ENCODE measurements at regions not wholly inside any gene's neighbourhood (a gene's known extent, or its start where the extent isn't known, plus 50 kb on each side); places are given as distances from the start of the nearest gene placed in this dataset.
"Not testable (repeated sequence)": the region's sequence is repeated elsewhere in the genome, so short reads cannot be mapped to it uniquely, and the experiment has no call there.

DNA sequence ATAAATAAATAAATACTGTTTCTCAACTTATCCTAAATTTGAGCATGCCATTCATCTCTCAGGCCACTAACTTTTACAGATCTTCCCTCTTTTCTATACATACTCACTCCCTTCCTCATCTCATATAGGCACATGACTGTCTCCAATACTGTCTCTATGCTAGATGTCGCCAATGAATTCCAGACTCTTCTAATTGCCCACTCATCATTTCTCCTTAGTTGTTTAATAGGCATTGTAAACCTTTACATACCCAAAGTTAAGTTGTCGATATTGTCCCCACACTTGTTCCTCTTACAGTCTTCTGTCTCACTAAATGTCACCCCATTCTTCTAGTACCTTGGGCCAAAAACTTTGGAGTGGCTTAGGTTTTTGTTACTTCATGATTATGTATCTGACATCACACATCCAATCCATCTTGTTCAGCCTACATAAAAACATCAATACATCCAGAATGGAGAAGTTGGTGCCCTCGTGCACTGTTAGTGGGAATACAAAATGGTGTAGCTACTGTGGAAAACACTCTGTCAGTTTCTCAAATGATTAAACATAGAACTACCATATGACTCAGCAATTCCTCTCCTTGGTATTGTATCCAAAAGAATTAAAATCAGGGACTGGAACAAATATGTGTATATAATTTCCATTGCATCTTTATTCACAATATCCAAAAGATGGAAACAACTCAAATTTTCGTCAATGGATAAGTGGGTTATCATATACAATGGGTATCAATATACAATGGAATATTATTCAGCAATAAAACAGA, 935.1 kb downstream of the SLC4A3 start:
- no peak for DNase-seq (ENCODE audit: low read depth)

DNA sequence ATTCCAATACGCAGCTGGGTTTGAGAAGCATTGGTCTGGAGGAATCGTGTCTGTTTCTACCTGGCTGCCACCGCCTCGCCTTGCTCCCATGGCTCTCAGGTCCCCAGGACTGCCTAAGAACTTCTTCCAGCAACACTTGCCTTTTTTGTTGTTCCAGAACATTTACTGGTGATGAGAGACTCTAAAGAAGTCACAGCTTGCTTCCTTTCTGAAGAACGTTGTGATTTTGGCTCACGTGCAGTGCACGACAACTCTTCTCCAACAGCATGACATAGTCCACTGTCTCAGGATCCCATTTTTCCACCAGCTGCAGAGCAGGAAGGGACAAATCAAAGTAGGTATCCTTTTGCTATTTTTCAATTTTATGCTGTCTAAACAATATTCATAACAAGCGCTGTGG, 940.9 kb downstream of the SLC4A3 start:
- no peak for DNase-seq (ENCODE audit: low read depth)

DNA sequence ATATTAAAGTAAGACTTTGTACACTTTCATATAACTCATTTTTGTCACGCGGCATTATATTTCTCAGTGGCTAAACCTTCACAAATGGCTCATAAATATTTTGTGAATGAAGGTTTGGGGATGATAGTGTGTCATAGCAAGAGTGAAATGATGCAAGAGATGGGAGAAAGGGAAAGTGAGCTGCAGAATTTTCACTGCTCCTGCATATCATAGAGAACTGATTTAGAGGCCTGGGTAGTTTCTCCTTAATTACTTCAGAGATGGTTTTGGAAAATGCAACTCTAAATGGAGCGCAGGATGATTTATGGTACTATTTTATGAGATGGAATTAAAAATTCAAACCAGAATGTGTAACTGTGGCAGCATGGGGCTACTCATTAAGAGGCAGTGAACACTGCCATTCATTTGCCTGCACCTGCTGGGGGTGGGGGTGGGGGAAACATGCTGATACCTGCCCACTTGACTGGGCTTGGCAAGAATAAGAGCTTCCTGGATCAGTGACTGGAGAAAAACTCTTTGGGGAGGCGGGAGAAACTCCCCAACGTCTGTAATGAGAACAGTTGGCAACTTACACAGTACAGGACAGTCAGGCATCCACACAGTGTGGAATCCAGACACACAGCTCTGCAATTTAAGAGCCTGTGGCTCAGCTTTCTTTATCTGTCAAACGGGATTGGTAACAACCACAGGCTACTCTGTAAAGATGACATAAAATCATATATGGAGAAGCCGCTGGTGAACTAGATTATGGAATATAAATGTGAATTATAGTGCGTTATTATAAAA, 941.9 kb downstream of the SLC4A3 start:
- no peak for DNase-seq (ENCODE audit: low read depth)

DNA sequence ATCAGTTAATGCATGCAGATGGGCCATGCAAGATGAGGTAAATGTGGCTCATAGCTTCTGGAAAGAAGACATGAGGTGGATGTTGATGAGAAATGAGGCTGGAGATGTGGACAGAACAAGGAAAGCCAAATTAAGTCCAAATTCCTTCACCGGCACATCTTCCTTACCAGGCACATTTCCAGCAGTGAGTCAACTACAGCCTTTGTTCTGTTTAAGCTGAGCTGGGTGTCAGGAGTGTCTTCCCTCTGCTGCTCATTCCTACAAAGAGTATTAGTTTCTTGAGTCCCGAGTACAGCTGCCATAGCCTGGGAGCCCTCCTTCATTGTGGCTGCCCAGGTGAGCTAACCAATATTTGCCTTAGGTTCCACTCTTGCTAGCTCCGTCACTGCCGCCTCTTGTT, 945.0 kb downstream of the SLC4A3 start:
- DNase-seq (ENCODE audit: low read depth), result no peak

DNA sequence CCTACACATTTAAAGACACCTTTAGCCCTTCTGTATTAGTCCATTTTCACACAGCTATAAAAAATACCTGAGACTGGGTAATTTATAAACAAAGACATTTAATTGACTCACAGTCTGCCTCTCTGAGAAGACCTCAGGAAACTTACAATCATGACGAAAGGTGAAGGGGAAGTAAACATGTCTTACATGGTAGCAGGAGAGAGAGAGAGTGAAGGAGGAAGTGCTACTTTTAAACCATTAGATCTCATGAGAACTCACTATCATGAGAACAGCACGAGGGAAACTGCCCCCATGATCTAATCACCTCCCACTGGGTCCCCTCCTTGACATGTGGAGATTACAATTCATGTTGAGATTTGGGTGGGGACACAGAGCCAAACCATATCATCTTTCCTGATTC, 946.6 kb downstream of the SLC4A3 start:
- DNase-seq (ENCODE audit: low read depth), result no peak

DNA sequence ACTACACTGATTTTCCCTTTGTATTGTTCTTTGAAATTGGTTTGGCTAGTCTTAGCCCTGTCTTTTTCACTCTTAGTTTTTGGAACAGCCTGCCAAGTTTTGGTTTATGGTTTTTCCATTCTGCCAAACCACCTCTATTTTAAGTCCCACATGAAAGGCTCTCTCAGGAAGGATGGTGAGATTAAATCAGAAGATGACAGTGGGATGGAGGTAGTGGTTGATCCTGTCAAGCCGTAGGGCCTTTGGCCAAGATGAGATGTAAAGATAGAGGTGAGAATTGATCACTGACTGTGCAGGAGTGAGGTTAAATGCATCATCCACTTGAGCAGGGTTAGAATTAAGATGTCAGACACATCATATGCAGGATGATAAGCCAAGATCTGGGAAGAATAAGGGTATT, 948.5 kb downstream of the SLC4A3 start:
- DNase-seq (ENCODE audit: low read depth), result no peak

DNA sequence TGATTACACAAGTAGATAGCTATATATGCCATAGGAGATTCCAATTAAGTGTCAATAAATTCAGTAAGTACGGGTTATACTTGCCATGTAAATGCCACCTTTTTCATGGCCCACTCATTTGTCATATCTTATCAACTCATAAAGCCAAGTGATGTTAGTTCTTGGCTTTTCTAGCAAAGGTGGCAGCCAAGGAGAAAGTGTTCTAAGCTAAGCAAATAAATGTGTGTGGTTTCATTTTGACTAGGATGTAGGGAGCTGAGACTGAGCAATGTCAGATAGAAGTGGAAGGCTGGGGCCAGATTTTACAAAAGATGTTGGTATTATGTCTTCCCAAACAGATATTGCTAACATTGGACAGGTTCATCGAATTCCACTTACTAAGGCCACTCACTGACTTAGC, 952.0 kb downstream of the SLC4A3 start:
- no peak for DNase-seq (ENCODE audit: low read depth)

DNA sequence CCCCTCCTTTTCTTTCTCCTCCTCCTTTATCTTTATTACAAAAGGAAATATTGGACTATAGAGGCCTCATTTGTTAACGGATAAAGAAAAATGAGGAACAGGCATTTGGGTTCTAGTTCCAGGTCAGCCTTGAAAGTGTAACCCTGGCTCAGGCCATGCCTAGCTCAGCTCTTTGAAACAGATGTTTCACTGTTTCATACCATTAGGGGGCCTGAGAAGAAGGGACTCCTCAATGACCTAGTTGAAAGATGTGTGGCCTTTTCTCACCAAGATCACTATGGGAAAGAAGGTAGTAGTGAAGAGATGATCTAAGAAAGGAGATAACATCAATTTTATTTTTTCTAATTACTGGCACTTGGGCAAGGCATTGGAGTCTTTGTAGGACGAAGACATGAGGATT, 952.7 kb downstream of the SLC4A3 start:
- no peak for DNase-seq (ENCODE audit: low read depth)

DNA sequence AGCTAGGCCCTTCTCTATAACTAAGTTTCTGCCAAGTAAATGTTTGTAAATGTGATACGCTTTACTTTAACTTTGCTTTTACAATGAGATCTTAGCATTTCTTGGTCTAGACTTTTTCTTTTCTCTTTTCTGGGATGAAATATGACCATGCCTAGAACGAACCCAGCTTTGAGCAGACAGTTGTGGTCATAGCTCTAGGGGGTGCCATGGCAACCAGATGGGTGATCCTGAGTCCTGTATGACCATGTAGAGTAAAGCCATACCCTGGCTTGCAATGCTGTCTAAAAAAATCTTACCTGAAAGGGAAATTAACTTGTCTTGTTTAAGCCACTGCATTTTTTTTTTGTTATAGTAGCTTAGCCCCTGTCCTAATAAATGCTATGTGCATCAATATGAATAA, 956.3 kb downstream of the SLC4A3 start:
- no peak for DNase-seq (ENCODE audit: low read depth)

DNA sequence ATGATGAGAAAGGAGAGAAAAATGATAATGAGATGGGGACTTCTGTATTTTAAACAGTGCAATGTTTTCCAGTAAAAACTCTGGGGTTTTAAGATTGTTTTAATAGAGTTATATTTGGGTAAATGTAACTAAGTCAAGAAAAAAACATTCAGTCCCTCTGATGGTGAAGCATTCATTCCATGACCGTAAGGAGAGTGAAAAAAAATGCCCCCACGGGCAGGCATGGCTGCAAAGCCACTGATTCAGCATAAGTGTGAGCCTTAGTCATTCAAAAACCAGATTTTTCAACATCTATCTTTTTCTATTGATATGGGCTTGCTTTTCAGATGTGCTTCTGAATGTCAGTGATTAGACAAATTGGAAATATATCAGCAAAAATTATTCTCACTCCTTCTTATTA, 957.8 kb downstream of the SLC4A3 start:
- no peak for DNase-seq (ENCODE audit: low read depth)

DNA sequence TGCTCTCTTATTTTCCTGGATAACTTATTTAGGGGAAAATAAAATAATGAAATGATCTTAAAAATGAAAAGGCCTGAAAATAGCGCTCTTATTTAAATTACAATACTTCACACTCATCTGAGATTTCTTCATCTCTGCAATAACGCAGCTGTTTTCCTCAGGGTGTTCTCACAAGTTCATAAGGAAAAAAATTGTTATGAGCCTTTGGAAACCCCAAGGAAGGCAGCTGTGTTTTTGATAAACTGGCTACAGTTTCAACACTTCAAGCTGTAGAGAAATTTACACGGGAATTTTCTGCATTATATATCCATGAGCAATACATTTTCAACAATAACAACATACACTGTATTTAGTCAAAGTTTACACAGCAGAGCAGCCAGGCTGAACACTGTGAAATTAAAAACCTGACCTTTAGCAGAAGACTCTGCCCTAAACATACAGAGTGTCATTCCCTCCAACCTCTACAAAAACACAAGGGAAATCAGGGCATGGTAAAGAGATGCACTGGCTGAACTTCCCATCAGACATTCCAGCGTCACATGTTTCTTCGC, 959.6 kb downstream of the SLC4A3 start:
- DNase-seq (ENCODE audit: low read depth), result no peak

DNA sequence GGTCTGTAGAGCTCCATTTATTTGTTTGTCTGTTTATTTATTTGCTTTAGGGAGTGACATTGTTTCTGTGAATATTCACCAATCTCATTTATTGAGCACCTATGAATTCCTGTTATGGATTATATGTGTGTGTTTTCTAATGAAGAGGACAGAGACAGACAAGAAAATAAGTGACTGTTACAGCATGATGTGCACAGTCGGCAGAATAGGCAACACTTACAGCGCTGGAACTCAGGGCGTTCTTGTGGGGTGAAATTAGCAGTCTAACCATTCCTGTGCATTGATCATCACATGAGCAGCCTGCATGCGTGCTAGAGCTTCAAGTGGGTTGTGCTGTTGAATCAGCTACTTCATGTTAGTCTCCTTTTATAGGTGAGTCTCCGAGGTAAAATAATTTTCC, 960.7 kb downstream of the SLC4A3 start:
- DNase-seq (ENCODE audit: low read depth), result no peak

DNA sequence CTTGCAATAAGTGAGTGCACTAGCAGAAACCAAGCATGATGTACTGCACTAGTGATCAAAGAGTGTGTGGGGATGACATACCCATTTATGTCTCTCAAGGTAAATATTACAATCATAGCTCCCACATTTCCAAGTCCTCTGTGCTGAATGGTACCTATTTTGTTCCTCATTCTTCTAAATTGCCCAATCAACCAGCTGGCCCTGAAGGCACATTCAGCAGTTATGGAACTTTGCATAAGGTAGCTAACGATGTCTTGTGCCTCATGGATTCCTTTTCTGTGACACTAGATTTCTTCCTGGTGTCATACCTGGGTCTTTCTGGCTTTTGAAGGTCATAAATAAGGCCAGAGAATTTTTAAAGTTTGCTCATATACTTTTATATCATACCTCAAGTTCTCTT, 963.0 kb downstream of the SLC4A3 start:
- no peak for DNase-seq (ENCODE audit: low read depth)

DNA sequence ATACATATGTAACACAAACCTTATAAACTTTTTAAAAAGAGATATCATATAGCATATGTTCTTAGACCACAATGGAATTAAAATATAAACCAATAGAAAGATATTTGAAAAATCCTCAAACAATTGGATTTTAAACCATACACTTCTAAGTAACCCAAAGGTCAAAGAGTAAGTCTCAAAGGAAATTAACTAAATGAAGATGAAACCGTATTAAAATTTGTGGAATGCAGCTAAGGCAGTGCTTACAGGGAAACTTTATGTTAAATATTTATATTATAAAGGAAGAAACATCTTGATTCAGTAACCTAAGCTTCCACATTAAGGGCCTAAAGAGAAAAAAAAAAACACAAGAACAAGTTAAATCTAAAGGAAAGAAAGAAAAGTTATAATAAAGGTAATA, 966.1 kb downstream of the SLC4A3 start:
- DNase-seq (ENCODE audit: low read depth), result no peak

DNA sequence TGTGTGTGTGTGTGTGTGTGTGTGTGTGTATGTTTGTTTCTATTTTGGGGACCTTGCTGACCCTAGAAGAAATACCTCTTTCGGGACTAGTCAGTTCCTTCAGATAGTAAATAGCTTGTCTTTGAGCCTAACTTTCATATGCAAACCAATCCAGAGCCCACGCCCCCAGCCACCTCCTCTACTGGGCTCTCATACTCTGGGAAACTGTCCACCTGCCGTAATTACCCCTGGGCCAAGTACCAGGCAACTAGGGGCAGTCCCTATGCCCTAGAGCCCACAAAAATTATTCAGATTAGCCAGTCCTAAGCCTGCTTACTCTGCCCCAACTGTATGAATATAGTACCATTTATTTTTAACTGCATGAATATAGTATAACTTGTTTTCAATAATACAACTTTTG, 970.4 kb downstream of the EPHA4 start:
- DNase-seq (ENCODE audit: low read depth), result no peak

DNA sequence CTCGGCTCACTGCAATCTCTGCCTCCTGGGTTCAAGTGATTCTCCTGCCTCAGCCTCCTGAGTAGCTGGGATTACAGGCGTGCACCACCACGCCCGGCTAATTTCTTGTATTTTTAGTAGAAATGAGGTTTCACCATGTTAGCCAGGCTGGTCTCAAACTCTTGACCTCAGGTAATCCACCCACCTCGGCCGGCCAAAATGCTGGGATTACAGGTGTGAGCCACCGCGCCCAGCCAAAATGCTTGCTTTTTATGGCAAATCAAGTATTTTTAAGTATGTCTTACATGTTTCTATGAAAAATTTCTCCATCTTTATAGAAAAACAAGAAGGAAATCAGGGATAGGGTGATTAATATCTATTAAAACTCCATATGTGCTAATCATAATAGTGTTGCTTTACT, 959.1 kb downstream of the EPHA4 start:
- DNase-seq (ENCODE audit: low read depth), result not testable (repeated sequence)

DNA sequence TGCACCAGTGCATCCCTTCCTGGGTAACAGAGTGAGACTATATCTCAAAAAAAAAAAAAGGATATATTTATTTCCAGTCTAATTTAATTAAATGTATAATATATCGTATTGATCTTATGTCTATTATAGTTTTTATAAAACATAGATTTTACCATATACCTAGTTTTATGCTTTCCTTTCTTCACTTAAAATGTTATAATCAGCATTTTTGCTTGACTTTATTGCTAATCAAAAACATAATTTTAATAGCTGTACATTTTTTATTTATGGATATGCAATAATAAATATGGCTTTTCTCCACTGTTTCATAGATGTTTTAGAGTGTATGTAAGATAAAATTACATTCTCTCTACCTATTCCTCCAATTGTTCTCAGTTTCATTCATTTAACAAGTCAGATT, 958.0 kb downstream of the EPHA4 start:
- no peak for DNase-seq (ENCODE audit: low read depth)

DNA sequence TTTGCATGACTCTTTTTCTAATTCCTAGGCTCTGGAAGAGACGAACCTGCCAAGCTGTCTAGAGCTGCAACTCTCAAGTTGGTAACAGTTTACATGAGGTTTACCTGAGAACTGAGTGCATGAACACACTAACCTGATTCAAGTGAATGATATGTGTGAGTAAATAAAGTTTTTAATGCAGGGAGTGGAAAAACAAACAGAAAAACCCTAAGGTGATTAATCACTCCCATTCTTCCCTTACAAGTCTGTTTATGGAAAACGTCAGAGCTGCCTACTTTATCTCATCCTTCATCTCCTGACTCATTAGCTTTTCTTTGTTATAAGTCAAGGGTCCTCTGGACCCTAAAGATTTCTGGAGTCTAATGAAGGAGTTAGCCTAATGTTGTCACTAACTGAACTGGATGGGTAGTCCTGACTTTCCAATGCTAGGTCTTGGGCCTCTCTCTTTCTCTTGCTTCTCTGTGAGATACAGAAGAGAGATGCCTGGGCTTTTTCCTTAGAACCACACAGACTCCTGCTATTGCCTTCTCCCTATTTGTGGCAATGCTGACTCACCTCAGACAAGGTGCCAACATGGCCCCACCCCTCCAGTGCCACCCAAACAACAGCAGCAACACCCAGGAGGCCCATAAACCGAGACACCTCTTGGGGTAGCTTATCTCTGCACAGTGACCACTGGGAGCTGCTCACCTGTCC, 952.4 kb downstream of the EPHA4 start:
- DNase-seq (ENCODE audit: low read depth), result no peak

DNA sequence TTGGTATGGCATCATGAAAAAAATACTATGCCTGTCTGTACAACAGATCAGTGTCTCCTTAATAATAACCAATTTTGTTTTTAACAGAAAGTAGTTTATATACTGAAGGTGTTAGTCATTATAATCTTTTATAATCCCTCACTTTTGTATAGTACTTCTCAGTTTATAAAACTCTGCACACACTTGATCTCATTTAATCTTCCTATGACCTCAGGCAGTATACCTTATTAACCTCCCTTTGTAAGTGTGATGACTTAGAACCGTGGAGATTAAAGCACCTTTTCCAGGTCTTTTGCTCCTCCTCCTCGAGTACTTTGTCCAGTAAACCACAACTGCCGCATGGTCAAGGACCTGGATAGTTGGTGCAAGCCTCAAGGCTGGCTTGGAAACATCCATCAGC, 945.5 kb downstream of the EPHA4 start:
- no peak for DNase-seq (ENCODE audit: low read depth)

DNA sequence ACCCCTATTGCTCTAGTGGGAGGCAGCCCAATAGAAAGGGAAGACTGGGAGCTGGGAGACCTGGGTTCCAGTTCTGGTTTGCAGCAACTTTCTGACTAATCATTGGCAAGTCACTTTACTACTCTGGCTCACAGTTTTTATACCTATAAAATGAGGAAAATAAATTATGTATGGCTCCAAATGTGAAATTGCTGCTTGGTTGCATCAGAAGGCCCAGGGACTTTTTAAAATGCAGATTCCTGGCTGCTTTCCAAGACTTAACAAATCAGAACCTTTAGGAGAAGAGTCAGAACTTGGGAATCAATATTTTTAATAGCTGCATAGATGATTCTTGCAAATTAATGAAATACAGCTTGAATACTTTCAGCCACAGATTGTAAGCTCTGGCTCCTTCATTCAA, 943.9 kb downstream of the EPHA4 start:
- DNase-seq (ENCODE audit: low read depth), result no peak

DNA sequence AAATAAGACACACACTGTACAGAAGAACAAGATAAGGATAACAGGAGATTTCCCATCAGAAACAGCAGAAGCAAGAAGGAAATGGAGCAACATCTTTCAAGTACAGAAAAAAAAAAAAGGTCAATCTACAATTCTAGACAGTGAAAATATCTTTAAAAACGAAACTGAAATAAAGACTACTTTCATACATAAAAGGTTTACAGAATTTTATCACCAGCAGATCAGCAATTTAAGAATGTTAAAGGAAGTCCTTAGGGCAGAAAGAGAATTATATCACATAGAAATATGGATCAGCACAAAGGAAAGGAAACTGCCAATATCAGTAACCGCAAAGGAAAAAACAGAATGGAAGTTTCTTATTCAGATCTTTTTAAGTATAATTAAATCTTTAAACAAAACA, 931.0 kb downstream of the EPHA4 start:
- no peak for DNase-seq (ENCODE audit: low read depth)

DNA sequence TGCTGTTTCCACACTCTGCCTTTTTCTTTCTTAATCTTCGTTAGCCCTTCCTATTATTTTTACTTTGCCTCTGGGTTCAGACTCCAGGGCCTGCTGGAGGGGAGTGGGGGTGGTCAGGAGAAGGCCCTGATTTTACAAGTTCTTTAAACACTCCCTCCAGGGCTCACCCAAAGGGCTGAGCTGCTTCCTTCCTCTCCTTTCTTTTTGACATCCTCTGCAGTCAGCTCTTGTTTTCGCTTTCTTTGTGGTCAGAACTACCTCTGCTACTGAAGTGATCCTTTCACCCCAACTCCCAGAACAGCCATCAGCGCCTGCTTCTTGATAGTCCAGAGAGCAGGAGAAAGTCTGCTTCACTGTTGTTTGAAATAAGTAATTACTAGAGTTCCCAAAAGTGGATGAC, 925.7 kb downstream of the EPHA4 start:
- no peak for DNase-seq (ENCODE audit: low read depth)

DNA sequence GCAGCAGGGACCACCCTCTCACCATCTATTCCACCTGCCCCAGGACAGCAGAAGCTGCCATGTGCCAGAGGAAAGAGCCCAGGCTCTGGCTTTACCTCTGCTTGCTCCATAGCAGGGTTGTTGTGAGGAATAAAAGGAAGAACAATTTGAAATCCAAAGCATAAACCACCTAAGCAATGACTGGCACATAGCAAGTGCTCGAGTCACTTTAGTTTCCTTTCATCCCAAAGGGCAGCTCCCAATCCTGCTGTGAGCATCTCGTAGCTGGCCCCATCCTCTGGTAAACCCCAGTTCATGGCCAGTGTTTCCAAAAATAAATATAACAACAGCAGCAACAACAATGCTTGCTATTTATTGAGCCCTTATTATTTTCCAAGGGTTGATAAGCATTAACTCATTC, 923.5 kb downstream of the EPHA4 start:
- no peak for DNase-seq (ENCODE audit: low read depth)
